GM21381 (cell line): ENCODE measurements at regions not wholly inside any gene's neighbourhood (a gene's known extent, or its start where the extent isn't known, plus 50 kb on each side); places are given as distances from the start of the nearest gene placed in this dataset.

ENCODE experiments used
- ATAC-seq: cut with Tn5 transposase; IDR thresholded peaks from one replicate; pipeline ENCODE4 v1.9.1; 2021; ENCODE audit warnings: mild to moderate bottlenecking, moderate library complexity; ENCODE audit not compliant: unreplicated experiment

DNA sequence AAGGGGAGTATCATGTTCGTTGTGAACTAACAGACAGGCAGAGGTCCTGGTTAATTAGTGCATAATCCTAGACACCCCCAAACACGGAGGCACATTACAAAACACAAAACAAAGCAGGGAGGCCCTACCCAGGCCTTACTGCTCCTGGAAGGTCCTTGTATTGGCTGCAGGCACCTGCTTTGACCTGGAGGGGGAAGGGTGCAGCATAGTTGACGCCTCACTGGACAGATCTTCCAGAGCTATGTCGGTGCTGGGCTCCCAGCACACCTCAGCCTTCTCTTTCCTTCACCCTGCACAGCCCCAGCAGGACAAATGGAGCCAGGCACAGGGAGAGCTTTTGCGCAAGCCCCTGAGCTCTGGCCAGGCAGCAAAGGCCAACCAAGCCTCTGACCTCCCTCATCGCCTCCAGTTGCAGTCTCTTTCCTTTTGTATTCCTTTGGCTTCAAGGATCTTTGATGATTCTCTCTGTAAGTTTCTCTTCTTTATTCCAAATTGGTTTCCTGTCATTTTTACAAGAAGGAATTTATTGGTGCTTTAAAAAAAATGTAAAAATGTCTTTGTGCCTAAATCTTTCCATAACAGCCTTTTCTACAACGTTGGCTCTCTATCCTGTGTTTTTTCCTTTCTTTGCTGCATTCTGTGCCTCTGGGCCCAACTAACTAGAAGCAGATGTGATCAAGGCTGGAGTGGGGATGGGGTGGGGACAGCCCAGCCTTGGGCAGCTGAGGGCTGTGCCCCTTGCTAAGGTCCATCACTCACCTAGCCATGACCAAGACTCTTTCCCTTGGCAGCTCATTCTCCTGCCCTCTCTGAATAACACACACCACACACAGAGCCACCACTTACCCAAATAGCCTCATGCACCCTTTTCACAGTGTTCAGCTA is 317.1 kb upstream of the NPVF start:
- no peak for ATAC-seq

DNA sequence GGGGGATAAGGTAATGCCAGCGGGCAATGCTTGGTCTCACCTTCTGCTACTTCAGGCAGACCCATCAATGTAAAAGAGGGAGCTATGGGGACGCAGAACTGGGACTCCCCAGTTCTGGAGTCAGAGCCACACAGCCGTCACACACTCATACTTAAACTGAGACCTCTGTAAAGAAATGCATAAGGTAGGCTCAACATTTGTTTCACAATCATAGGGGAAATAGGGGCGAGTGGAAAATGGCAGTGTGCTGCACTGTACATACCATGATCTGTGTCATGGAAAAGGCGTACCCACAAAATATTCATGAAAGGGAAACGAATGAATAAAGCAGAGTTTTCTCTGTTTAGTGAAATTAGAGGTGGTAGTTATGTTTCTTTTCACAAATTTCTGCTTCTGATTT is 318.0 kb upstream of the NPVF start:
- no peak for ATAC-seq

DNA sequence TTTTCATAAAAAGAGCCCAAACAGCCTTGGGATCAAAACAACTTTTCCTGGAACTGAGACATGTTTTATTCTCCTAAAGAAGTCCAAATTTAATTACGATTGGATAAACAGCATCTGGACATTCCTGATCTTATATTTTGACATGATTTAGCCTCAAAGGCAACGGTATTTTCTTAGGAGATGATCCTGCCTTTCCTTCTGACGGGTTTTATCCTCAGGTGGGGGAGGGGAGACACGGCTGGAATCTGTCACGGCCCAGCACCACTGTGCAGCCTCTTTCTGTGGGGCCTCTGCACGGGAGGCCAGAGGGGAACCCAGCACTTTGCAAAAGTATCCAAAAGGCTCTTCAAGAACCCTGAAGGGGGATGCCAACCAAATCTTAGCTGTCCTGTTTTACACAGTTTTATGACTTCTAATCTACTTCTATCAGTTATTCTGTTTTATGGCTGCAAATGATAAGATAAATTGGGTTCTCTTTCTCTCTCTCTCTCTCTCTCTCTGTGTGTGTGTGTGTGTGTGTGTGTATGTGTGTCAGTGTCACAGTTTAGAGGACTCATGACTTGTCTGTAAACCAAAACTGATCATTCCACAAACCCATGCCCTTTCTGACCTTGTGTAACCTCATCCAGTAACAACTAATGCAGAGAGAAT is 321.1 kb upstream of the NPVF start:
- no peak for ATAC-seq

DNA sequence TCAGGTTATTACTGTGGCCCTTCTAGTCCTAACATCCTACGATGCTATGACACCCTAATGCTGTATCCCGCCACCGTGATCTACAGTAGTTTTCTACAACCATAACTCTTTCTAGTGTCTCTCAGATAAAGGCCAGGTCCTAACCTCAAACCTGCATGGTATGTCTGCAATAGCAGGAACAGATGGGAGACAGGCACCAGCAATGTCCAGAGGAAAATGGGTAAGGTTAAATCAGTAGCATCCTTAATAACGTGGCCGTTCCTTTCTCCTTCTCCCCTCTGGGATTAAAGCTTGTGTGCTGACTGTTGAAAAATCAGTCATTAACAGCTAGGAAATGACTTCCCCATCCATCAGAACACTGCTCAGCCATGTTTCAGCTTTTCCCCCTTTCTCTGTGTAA is 321.9 kb upstream of the NPVF start:
- ATAC-seq = no peak

DNA sequence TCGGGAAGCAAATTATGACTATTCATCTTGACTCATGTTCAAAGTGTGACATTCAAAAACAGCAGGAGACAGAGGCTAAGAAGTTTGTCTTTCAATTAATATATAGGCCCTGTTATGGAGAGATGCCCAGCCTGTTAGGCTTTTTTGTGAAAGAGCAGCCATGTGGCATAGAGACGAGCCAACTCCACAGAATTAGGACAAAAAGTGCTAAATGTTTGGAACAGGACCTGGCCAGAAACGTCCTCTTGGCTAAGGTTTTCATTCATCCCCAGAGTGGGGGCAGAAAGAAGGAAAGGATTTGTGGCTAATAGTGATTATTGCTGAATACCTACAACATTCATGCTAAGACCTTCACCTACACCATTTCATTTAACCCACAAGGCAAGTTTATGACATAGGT is 324.7 kb upstream of the NPVF start:
- ATAC-seq = no peak

DNA sequence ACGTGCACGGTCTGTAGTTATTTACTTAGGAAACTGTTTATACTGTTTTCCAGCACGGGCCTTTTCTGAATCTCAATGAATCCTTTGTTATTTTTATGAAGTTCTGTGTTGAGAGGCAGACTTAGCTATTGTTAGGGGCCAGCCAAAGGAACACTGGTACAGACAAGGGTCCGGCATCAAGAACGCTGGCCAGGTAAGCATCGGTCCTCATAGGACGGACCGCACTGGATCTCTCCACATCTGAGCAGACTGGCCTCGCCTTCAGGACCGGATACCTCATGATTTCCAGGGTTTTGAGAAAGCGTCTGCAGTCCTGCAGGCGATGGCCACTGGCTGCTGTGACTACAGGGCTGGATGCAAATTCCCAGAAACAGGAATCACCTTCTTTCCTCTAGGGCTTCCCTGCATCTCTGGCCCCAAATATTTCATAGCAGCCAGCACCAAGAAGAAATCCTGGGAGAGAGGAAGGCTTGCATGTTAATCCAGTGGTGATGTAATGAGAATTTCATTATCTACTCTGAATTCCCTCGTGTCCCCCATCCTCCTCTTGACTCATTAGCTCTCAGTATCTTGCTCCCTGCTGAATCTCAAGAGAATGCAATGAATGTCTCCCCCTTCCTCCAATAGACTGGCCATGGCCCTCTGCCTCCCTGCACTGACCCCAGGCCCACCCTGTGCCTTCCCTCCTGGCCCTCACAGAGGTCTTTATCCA is 325.4 kb upstream of the NPVF start:
- ATAC-seq = no peak

DNA sequence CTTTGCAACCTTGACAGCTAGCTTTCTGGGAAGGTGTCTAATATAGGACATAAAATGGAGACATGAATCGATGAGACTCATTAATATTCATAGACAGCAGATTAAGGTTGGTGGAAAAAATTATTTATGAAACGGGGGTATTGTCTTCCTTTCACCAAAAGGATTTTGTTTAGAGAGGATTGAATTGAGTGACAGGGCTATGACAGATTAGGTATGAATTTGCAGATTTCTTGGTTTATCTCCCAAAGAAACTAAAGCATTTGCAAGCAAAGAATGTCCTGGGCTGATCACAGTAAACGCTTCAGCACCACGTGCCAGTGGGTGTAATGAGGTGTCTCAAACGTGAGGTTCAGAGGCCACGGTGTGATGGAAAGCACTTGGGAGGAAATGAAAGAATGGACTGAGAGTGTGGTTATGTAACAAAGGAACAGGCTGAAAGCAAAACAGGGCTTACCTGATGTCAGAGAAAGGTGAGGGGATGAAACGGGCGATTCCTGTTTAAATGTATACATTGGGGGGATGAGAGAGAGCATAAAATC is 329.2 kb upstream of the NPVF start:
- no peak for ATAC-seq

DNA sequence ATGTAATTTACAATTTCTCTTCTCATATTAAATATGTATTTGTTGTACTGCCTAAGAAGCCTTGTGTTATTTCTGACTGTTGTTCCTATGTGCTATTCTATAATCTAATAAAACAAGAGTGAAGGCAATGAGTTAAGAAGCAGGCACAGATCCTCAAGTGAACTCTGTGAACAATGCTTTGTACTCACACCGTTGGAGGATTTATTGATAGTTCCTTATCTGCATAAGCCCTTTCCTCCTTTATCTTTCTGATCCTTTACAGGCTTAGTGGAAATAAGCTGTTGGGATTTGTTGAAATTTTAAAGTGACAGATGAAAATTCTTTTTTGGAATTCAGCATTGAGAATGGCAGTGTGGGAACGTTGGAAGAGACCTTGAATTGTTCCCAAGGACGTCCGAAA is 329.6 kb upstream of the NPVF start:
- no peak for ATAC-seq

DNA sequence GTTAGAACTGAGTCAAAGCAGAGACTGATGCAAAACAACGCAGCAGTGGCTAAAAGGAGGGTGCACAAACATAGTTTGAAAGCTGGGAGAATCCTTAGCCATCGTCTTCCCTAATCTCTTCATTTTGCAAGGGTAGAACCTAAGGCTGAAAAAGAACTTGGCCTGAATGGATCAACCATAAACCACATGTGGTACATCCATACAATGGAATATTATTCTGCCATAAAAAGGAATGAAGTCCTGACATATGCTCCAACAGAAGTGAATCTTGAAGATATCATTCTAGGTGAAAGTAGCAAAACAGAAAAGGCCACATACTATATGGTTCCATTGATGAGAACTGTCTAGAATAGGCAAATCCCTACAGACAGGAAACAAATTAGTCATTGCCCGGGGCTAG is 330.3 kb upstream of the NPVF start:
- ATAC-seq = no peak

DNA sequence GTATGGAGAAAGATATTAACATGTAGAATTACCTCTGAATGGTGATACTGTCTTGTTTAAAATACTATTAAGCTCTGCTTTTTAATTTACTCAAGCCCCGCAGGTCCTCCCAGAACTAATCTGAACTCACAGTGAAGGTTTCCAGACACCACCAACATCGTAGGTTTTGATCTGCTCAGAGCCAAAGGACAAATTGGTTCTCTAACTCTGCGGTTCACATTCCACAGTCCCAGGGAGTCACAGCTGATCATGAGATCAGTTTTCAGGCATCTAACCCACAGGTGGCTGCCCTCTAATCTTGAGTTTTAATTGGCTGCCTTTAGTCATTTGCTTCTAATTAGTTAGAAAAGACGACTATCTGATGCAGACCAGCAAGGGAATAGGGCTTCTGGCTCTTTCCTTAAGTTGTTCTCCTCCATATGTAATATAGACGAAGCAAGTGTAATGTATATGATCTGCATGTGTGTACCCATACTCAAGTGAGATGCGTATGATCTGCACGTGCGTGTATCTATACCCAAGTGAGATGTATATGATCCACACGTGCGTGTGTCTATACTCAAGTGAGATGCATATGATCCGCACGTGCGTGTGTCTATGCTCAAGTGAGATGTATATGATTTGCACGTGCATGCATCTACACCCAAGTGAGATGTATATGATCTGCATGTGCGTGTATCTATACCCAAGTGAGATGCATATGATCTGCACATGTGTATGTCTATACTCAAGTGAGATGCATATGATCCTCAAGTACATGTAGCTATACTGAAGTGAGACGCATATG is 331.5 kb upstream of the NPVF start:
- no peak for ATAC-seq

DNA sequence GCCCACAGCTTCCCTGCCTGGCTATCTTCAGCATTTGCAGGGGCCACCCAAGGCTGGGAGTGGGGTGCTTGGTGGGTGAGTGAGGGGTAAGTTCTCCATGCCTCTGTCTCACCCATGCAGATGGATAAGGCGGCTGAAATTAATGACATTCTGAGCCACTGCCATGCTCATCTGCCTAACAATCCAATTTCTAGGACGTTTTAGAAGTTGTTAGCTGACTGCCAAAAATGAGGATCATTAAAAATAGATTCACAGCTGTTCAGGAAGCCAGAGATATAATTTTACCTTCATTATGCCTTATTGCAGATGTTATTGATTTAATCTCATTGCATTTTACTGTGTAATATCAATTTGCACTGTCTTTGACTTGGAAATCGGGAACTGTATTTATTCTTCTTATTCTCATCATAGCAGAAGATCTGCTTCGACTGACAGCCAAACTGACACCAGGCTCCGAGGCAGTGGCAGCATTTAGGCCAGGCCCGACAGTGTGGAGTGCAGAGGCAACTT is 334.4 kb upstream of the NPVF start:
- no peak for ATAC-seq

DNA sequence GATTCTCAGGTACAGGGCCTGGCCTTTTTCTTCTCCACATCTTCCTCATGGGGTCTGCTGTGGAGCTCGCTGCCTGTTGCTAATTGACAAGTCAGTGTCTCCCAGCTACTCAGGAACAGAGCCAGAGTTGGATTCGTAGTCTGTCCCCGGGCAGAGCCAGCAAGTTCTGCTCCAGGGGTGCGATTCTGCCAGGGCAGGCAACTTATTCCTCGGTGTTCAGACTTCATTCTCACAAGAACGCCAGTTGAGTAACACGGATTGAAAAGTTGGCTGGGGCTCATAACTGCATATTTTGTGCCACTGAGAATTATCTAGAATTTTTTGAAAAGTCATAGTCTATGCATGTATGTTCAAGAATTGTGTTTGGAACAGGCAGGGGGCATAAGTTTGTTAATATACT is 336.7 kb upstream of the NPVF start:
- ATAC-seq = no peak

DNA sequence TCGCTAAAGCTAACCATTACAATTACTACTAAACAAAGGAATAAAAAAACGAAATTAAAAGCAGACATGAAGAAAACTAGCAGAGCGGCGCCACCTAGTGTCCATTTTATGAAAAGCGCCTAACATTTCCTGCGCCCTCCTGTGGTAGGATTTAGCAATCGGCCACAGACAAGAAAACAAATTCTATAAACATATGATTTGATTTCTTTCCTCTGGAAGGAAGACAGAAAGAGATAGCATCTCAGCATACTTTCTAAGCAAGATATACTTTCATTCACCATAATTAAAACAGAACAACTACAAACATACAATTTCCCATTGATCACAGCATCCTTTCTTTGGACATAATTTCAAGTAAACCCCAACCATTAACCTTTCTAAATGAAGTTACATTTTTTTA is 337.7 kb upstream of the NPVF start:
- ATAC-seq = no peak

DNA sequence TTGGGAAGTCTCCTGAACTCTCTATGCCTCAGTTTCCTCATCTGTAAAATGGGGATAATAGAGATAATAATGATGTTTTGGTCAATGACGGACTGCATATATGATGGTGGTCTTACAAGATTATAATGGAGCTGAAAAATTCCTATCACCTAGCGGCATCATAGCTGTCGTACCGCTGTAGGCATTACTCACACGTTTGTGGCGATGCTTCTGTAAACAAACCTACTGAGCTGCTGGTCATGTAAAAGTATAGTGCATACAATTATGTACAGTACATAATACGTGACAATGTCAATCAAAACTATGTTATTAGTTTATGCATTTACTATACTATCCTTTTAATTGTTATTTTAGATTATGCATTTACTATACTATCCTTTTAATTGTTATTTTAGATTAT is 339.1 kb upstream of the NPVF start:
- ATAC-seq = no peak

DNA sequence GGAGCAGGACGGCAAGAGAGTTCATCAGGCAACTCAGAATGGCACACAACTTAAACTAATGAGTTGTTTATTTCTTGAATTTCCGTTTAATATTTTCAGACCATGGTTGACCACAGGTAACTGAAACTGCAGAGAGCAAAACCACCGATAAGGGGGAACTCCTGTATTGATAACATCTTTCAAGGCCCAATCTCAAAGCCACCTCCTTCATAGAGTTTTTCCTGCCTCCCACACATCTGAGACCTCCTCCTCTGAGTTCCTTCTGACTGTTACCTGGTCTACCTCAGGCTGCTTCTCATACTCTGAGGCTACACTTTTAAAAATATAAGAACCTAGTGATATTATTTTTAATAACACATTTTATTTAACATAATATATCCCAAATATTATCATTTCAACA is 341.5 kb upstream of the NPVF start:
- no peak for ATAC-seq

DNA sequence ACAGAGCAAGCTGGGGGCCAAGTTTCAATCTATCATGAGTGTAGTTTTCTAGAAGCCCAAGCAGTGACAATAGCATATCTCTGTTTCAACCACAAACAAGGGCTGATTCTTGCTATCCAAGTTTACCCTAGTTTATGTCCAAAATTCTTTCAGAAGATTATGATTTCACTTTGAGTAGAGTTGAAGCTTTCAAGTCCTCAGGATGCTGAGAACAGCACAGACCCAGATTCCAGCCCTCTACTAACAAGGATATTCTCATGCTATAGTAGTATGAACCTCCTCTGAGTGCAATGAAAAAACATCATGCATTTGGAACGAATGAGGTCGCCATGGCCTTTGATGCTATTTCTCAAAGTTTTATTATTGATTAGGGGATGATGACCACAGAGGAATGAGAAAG is 344.1 kb upstream of the NPVF start:
- no peak for ATAC-seq

DNA sequence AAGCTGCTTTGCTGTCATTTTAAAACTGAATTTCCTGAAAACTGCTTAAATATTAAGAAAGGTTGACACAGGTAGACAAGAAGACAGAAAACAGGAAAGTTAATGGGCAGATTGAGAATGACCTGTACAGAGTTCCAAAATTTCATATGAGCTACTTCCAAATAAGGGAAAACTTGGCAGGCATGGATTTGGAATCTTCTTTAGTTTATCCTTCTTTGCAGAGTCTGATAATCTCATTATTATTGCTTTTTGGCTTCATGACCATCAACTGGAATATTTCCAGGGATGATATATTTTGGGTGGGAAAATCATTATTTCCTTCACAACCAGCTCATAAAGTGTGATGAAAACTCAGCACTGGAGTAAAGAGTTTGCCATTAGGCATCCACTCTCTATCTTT is 346.5 kb upstream of the NPVF start:
- ATAC-seq = no peak

DNA sequence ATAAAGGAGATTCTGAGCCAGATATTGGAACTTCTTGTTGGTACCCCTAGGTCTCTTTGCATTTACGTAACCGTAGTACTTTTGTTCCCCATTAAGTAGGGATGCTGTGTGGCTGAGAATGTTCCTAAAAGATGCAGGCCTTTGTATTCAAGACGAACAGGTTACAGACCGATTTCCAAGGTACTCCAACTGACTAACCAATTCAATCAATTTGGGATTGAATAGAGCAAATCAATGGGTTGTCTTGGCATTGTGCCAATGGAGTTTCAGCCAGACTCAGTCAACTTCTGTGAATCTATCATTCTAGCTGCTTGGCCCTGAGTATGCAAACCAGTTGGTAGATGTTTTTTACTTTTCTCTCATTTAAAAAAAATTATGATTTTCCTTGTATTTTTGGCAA is 347.3 kb upstream of the NPVF start:
- ATAC-seq = no peak

DNA sequence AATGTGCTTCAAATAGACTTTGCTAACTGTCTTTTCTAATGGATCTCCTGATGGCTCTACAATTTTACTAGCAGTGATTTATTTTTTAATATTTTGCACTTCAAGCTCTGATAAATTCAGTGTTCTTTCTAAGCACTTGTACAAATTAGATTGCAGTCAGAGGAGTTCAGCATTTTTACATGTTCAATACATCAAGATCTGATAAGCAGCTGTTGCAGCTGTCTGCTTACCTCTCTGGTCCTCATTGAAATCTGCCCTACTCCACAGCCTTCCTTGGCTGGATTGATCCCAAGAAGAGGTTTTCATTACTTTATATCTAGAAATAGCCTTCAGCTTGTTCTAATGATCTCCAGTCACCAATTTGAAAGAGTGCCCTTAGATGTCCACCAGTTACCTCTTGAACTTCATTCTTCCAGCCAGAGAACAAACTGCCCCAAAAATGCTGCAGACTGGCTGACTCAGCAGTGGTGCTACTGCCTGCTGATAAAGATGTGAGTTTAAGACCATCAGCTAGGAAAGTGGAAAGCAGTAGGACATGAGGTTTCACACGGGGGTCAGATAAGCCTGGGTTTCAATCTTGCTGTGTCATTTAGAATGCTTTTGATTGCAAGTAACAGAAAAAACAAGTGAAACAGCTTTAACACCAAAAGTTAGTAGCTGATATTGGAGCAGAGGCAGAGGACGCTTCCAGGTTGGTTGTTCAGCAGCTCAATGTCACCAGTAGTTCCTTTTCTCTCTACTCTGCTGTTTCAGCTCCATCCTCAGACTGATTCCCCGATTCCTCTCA is 350.9 kb upstream of the NPVF start:
- ATAC-seq = no peak

DNA sequence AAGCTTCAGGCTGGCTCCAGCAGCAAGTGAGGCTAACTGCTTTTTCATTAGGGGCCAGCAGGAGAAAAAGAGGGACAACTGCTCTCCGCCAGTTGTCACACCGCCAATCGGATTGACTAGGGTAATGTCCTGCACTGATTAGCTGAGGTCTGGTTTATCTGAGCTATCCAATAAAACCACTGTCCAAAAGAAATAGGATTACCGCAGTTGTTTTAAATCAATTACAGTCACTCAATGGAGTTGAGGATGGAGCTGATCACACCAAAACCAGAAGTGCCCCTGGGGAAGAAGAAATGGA is 351.4 kb upstream of the NPVF start:
- ATAC-seq = no peak
